Neuronal stem cell (in vitro differentiated cells): ENCODE measurements at regions not wholly inside any gene's neighbourhood (a gene's known extent, or its start where the extent isn't known, plus 50 kb on each side); places are given as distances from the start of the nearest gene placed in this dataset.

Experiments used
- DNase-seq: peaks from one replicate; pipeline ENCODE4 v3.0.0-alpha.2; 2013; ENCODE audit warnings: low spot score
- H2AFZ ChIP-seq: one replicate; pipeline ENCODE4 v1.6.1; 2013; ENCODE audit warnings: mild to moderate bottlenecking, low read length, inconsistent platforms
- H2AK5ac ChIP-seq: 2 replicates; pipeline ENCODE4 v1.6.1; 2013; ENCODE audit warnings: low read depth, mild to moderate bottlenecking, inconsistent platforms, low read length, moderate library complexity, mixed read lengths
- H2BK120ac ChIP-seq: 2 replicates; pipeline ENCODE4 v1.6.1; 2013; ENCODE audit warnings: low read depth, mild to moderate bottlenecking, inconsistent platforms, low read length, moderate library complexity, mixed read lengths
- H2BK12ac ChIP-seq: one replicate; pipeline ENCODE4 v1.6.1; 2013; ENCODE audit warnings: low read length, inconsistent platforms
- H2BK15ac ChIP-seq: 2 replicates; pipeline ENCODE4 v1.6.1; 2013; ENCODE audit warnings: mild to moderate bottlenecking, low read length, inconsistent platforms, mixed read lengths
- H2BK5ac ChIP-seq: one replicate; pipeline ENCODE4 v1.6.1; 2013; ENCODE audit warnings: inconsistent platforms, mild to moderate bottlenecking, low read length, moderate library complexity
- H3K14ac ChIP-seq: one replicate; pipeline ENCODE4 v1.6.1; 2013; ENCODE audit warnings: low read length, inconsistent platforms
- H3K18ac ChIP-seq: 2 replicates; pipeline ENCODE4 v1.6.1; 2013; ENCODE audit warnings: low read length, inconsistent platforms
- H3K23ac ChIP-seq: 2 replicates; pipeline ENCODE4 v1.6.1; 2013; ENCODE audit warnings: low read depth, mild to moderate bottlenecking, mixed read lengths, low read length, inconsistent platforms; ENCODE audit not compliant: poor library complexity
- H3K27ac ChIP-seq: replicated peaks from 3 replicates; pipeline ENCODE4 v1.5.1; 2013; ENCODE audit warnings: low read length, inconsistent platforms
- H3K27me3 ChIP-seq, 3 experiments: 2 replicates each; pipeline ENCODE4 v1.6.1; 2013; ENCODE audit warnings: low read length in 3 of 3, mild to moderate bottlenecking in 2 of 3, inconsistent platforms in 1 of 3, low read depth in 1 of 3, mixed read lengths in 1 of 3, moderate library complexity in 1 of 3; ENCODE audit not compliant: control insufficient read depth in 3 of 3, insufficient read depth in 3 of 3
- H3K36me3 ChIP-seq, 2 donors: replicated peaks in 1 of 2; 2 replicates each; pipeline ENCODE4 v1.6.1; 2013; ENCODE audit warnings: low read length in 2 of 2; ENCODE audit not compliant: control insufficient read depth in 2 of 2, insufficient read depth in 2 of 2
- H3K4ac ChIP-seq: 2 replicates; pipeline ENCODE4 v1.6.1; 2013; ENCODE audit warnings: inconsistent platforms, mild to moderate bottlenecking, low read length, moderate library complexity
- H3K4me1 ChIP-seq, 2 donors: 1 replicate in 1 of 2; 2 replicates in 1 of 2; pipeline ENCODE4 v1.6.1; 2013; ENCODE audit warnings: low read length in 2 of 2, low read depth in 1 of 2; ENCODE audit not compliant: control insufficient read depth in 2 of 2, insufficient read depth in 1 of 2
- H3K4me2 ChIP-seq: one replicate; pipeline ENCODE4 v1.6.1; 2013; ENCODE audit warnings: mild to moderate bottlenecking, low read length, inconsistent platforms; ENCODE audit not compliant: insufficient read depth, poor library complexity, severe bottlenecking
- H3K4me3 ChIP-seq, 2 donors: 2 replicates each; pipeline ENCODE4 v1.5.1; 2013; ENCODE audit warnings: low read length in 2 of 2, mild to moderate bottlenecking in 2 of 2, inconsistent platforms in 1 of 2, moderate library complexity in 1 of 2
- H3K79me1 ChIP-seq: one replicate; pipeline ENCODE4 v1.6.1; 2013; ENCODE audit warnings: low read depth, mild to moderate bottlenecking, inconsistent platforms, low read length, moderate library complexity
- H3K9ac ChIP-seq: one replicate; pipeline ENCODE4 v1.6.1; 2013; ENCODE audit warnings: mild to moderate bottlenecking, low read depth, low read length, inconsistent platforms; ENCODE audit not compliant: poor library complexity
- H3K9me3 ChIP-seq, 2 donors: replicated peaks in 1 of 2; 2 replicates each; pipeline versions ENCODE3 to v1.6.1; 2013; ENCODE audit warnings: low read length in 2 of 2, mild to moderate bottlenecking in 2 of 2, inconsistent platforms in 1 of 2, low read depth in 1 of 2, mixed read lengths in 1 of 2, moderate library complexity in 1 of 2; ENCODE audit not compliant: control insufficient read depth in 2 of 2, insufficient read depth in 1 of 2
- H4K8ac ChIP-seq: one replicate; pipeline ENCODE4 v1.6.1; 2013; ENCODE audit warnings: low read depth, mild to moderate bottlenecking, inconsistent platforms, low read length, moderate library complexity
- H4K91ac ChIP-seq: one replicate; pipeline ENCODE4 v1.6.1; 2013; ENCODE audit warnings: low read length, low read depth, mild to moderate bottlenecking, inconsistent platforms; ENCODE audit not compliant: poor library complexity
- WGBS, 2 donors: extraction: QIAGEN DNeasy Blood & Tissue Kit; methylation state at CpG; one replicate each; pipeline ENCODE4 v1.1.7; 2013; ENCODE audit warnings: missing lambda C conversion rate in 2 of 2, mixed read lengths in 1 of 2; ENCODE audit not compliant: insufficient read length in 2 of 2, insufficient replicate concordance in 1 of 2; ENCODE audit errors: extremely low coverage in 2 of 2; 5-methylcytosine and 5-hydroxymethylcytosine counted together

DNA sequence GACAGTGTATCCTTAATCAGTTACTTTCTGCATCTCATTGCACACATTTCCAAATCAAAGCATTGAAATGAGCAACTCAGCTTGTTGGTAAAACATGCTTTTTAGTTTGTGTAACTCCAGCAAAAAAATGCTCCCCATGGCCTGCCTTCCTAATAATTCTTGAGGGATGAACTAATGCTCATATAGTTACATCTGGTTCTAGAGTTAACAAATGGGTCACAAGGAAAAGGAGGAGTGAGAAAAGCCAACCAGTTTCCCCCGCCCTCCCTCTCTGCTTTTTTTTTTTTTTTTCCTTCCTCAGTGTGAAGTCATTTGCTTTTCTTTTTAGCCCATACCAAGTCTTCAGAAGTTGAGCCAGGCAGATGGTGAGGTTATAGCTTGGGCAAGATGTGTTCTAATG lies 231.7 kb downstream of the MTX2 start:
- no peaks in the 10 kb centered on the region for H3K9me3 ChIP-seq
- DNase-seq, result no peak
- H3K23ac ChIP-seq, result no peak overlapping the region
- H2BK12ac ChIP-seq, result no peak overlapping the region
- WGBS, 2 donors, result no CpG with 5 or more reads among the region's 1 CpG
- no peaks in the 10 kb centered on the region for H3K79me1 ChIP-seq
- H2AFZ ChIP-seq, result no peak overlapping the region
- no peaks in the 10 kb centered on the region for H3K36me3 ChIP-seq
- no peak overlapping the region for H3K4me3 ChIP-seq
- no peak overlapping the region for H4K91ac ChIP-seq
- no peak overlapping the region for H3K9ac ChIP-seq
- H4K8ac ChIP-seq, result no peak overlapping the region
- no peak overlapping the region for H3K14ac ChIP-seq
- no peak overlapping the region for H2BK5ac ChIP-seq
- peaks cover 4 to 5% of the 10 kb centered on the region in 2 donors for H3K4me1 ChIP-seq
- no peak overlapping the region for H2AK5ac ChIP-seq
- no peak overlapping the region for H2BK15ac ChIP-seq
- no peak overlapping the region for H3K27ac ChIP-seq
- H3K27me3 ChIP-seq, result peaks cover 0 to 2% (median 0%) of the 10 kb centered on the region in 3 experiments
- no peak overlapping the region for H3K4ac ChIP-seq
- no peak overlapping the region for H3K18ac ChIP-seq
- no peak overlapping the region for H2BK120ac ChIP-seq
- H3K4me2 ChIP-seq, result no peak overlapping the region

DNA sequence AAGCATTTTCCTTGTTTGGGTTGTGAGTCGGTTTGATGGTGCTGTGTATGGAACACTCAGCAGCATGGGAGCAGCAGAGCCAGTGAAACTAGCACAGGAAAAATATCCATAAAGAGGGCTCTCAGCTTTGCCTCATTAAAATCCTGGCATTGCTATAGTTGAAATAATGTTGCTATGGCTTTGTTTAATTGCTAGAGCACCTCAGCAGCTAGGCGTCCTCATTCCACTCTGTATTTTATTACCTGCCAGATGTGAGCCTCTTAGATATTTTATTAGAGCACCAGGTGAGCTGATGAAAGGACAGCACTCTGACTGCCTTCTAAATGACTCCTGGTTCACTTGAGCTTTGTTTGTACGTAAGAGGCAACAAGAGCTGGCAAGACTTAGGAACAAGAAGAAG lies 232.4 kb downstream of the MTX2 start:
- Histone ChIP-seq H2BK120ac (no peak overlapping the region), H2BK12ac (no peak overlapping the region), H3K23ac (no peak overlapping the region), H3K18ac (no peak overlapping the region), H3K9me3 (no peaks in the 10 kb centered on the region), H2BK15ac (no peak overlapping the region), H3K14ac (no peak overlapping the region), H3K4me3 (no peak overlapping the region), H3K27ac (no peak overlapping the region), H4K8ac (no peak overlapping the region), H3K4me1 (peaks cover 0 to 1% of the 10 kb centered on the region in 2 donors), H4K91ac (no peak overlapping the region), H2AFZ (no peak overlapping the region), H3K36me3 (no peaks in the 10 kb centered on the region), H2BK5ac (no peak overlapping the region), H2AK5ac (no peak overlapping the region), H3K4ac (no peak overlapping the region), H3K79me1 (no peaks in the 10 kb centered on the region), H3K27me3 (peaks cover 0 to 2% (median 0%) of the 10 kb centered on the region in 3 experiments), H3K9ac (no peak overlapping the region), H3K4me2 (no peak overlapping the region)
- WGBS, 2 donors, result no CpG with 5 or more reads among the region's 3 CpGs
- no peak for DNase-seq

DNA sequence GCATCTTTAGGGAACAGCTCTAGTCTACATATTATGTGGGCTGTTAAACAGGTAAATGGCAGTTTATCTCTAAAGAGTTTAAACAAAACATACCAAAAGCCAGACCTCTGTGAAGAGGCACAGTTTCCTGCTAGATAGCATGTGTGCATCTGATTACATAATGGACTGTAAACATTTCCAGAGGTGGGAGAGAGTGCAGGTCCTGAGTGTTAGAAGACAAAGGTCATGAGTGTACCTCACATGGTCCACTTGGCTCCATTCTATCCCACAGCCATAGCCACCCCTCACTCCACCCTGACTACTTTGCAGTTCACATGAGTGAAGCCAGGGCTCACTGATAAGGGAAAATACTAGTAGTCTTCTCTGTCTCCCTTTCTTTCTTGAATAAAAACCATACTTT lies 233.4 kb downstream of the MTX2 start:
- no peaks in the 10 kb centered on the region for H3K4me1 ChIP-seq
- H3K9ac ChIP-seq, result no peak overlapping the region
- peaks cover 0 to 2% (median 0%) of the 10 kb centered on the region in 3 experiments for H3K27me3 ChIP-seq
- H3K14ac ChIP-seq, result no peak overlapping the region
- H4K91ac ChIP-seq, result no peak overlapping the region
- no peak overlapping the region for H3K18ac ChIP-seq
- no peak overlapping the region for H2AFZ ChIP-seq
- no peak overlapping the region for H2AK5ac ChIP-seq
- H3K79me1 ChIP-seq, result no peaks in the 10 kb centered on the region
- H2BK5ac ChIP-seq, result no peak overlapping the region
- no peak overlapping the region for H2BK15ac ChIP-seq
- H3K23ac ChIP-seq, result no peak overlapping the region
- no peak overlapping the region for H2BK12ac ChIP-seq
- no peak overlapping the region for H3K4ac ChIP-seq
- no peak overlapping the region for H4K8ac ChIP-seq
- no peaks in the 10 kb centered on the region for H3K36me3 ChIP-seq
- H3K9me3 ChIP-seq, result no peaks in the 10 kb centered on the region
- DNase-seq, result no peak
- no peak overlapping the region for H2BK120ac ChIP-seq
- no peak overlapping the region for H3K4me3 ChIP-seq
- H3K4me2 ChIP-seq, result no peak overlapping the region
- no peak overlapping the region for H3K27ac ChIP-seq

DNA sequence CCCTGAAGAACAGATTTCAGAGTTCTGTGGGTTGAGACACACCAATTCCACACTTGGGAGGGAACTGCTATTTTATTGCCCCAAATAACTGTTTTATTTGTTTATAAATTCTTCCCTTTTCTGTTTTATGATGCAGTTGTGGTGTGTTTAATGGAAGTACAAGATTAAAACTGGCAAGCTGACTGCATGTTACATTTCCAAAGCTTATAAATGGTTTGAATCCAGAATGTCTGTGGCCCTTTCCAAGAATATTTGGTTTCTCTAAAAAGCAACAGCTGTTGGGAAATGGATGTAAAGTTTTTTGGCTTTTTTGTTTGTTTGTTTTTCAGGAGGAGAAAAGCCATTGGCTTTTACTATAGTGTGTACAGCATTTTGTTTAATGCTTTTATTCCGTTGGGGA lies 234.5 kb downstream of the MTX2 start:
- no peak overlapping the region for H2BK5ac ChIP-seq
- H3K36me3 ChIP-seq, result no peaks in the 10 kb centered on the region
- H2BK12ac ChIP-seq, result no peak overlapping the region
- no peaks in the 10 kb centered on the region for H3K9me3 ChIP-seq
- H3K23ac ChIP-seq, result no peak overlapping the region
- no peak overlapping the region for H3K4me2 ChIP-seq
- no peak overlapping the region for H3K27ac ChIP-seq
- WGBS, 2 donors, result no CpG with 5 or more reads among the region's 1 CpG
- peaks cover 0 to 2% (median 0%) of the 10 kb centered on the region in 3 experiments for H3K27me3 ChIP-seq
- H2AK5ac ChIP-seq, result no peak overlapping the region
- no peak overlapping the region for H3K4ac ChIP-seq
- H4K8ac ChIP-seq, result no peak overlapping the region
- no peak overlapping the region for H4K91ac ChIP-seq
- H3K14ac ChIP-seq, result no peak overlapping the region
- H3K18ac ChIP-seq, result no peak overlapping the region
- H3K79me1 ChIP-seq, result no peaks in the 10 kb centered on the region
- H3K4me1 ChIP-seq, result no peaks in the 10 kb centered on the region
- no peak overlapping the region for H2BK120ac ChIP-seq
- no peak overlapping the region for H2BK15ac ChIP-seq
- DNase-seq, result no peak
- no peak overlapping the region for H2AFZ ChIP-seq
- no peak overlapping the region for H3K9ac ChIP-seq
- no peak overlapping the region for H3K4me3 ChIP-seq
